Gastrocnemius medialis (tissue), 4 donors: ENCODE measurements at regions not wholly inside any gene's neighbourhood (a gene's known extent, or its start where the extent isn't known, plus 50 kb on each side); places are given as distances from the start of the nearest gene placed in this dataset.

Source experiments
- ATAC-seq, 2 donors: fragments of 150-250 bp; one replicate each; pipeline ENCODE4 v1.9.1; 2016
- DNase-seq, 2 donors: peaks; one replicate each; pipeline ENCODE4 v3.0.0-alpha.2; 2019
- H3K27ac ChIP-seq, 4 donors: fragments of 200-600 bp; sonication (generic); 1 replicate in 1 of 4; 2 replicates in 3 of 4; pipeline ENCODE4 v1.5.1; 2016 to 2018; ENCODE audit warnings: mild to moderate bottlenecking in 2 of 4, moderate library complexity in 1 of 4
- H3K27me3 ChIP-seq, 3 donors: fragments of 200-600 bp; sonication (generic) in 2 of 3; 1 replicate in 1 of 3; 2 replicates in 2 of 3; pipeline versions ENCODE4 v1.5.1 to v1.6.0; 2016 to 2019; ENCODE audit warnings: mild to moderate bottlenecking in 1 of 3, moderate library complexity in 1 of 3
- H3K36me3 ChIP-seq, 2 donors: fragments of 200-600 bp; sonication (generic) in 1 of 2; one replicate each; pipeline ENCODE4 v1.5.1; 2017 to 2018
- H3K4me1 ChIP-seq, 2 donors: fragments of 200-600 bp; sonication (generic) in 1 of 2; one replicate each; pipeline ENCODE4 v1.5.1; 2016 to 2017; ENCODE audit warnings: mild to moderate bottlenecking in 2 of 2
- H3K4me3 ChIP-seq, 4 donors: fragments of 200-600 bp; sonication (generic) in 3 of 4; 1 replicate in 1 of 4; 2 replicates in 3 of 4; pipeline ENCODE4 v1.5.1; 2016 to 2019; ENCODE audit warnings: mild to moderate bottlenecking in 2 of 4
- H3K9me3 ChIP-seq, 3 donors: fragments of 200-600 bp; sonication (generic) in 2 of 3; 1 replicate in 1 of 3; 2 replicates in 2 of 3; pipeline ENCODE4 v1.5.1; 2016 to 2019
- POLR2A ChIP-seq, 2 donors: fragments of 450-650 bp; IDR thresholded peaks; one replicate each; pipeline ENCODE4 v1.6.1; 2017; ENCODE audit warnings: antibody characterized with exemption in 2 of 2, mild to moderate bottlenecking in 2 of 2, moderate library complexity in 2 of 2
- in situ Hi-C, 4 donors: fragments of 200-750 bp; cut with MboI; loops; one replicate each; pipeline versions ENCODE4 v1.15.0 to v1.8.0; 2017; ENCODE audit warnings: low sequenced_read_pairs in 4 of 4
- intact Hi-C: fragments of 100-400 bp; cut with DNase I; formaldehyde crosslinking; loops from one replicate; pipeline ENCODE4 v1.15.1; 2023; ENCODE audit warnings: low total_unique reads
- TF ChIP-seq, protein P1 (sequence below), 5 experiments: fragments of 450-650 bp in 3 of 5; fragments of 200-600 bp in 2 of 5; sonication (generic) in 2 of 5; IDR thresholded peaks in 4 of 5; conservative IDR thresholded peaks in 1 of 5; 1 replicate in 4 of 5; 2 replicates in 1 of 5; pipeline ENCODE4 v1.5.1; 2016 to 2019; ENCODE audit warnings: antibody characterized with exemption in 5 of 5, mild to moderate bottlenecking in 3 of 5, moderate library complexity in 3 of 5

DNA sequence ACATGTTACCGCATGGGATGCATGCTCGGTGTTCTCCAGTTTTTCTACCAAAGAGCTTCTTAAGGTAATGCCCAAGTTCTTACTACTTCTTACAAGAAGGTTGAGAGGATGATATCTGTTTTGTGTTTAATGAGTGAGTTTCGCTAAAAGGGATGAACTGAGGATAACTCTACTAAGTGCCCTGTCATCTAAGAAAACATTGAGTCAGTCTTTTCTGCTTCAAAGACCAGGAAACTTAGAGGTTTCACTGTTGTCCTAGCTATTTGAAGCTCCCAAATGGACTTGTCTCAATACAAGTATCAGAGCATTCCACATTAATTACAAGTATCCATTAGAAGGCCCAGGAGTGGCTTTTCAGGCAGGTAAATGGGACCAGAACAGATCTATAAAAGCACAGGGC, 296.2 kb downstream of the KBTBD8 start:
- ATAC-seq, result no peak

DNA sequence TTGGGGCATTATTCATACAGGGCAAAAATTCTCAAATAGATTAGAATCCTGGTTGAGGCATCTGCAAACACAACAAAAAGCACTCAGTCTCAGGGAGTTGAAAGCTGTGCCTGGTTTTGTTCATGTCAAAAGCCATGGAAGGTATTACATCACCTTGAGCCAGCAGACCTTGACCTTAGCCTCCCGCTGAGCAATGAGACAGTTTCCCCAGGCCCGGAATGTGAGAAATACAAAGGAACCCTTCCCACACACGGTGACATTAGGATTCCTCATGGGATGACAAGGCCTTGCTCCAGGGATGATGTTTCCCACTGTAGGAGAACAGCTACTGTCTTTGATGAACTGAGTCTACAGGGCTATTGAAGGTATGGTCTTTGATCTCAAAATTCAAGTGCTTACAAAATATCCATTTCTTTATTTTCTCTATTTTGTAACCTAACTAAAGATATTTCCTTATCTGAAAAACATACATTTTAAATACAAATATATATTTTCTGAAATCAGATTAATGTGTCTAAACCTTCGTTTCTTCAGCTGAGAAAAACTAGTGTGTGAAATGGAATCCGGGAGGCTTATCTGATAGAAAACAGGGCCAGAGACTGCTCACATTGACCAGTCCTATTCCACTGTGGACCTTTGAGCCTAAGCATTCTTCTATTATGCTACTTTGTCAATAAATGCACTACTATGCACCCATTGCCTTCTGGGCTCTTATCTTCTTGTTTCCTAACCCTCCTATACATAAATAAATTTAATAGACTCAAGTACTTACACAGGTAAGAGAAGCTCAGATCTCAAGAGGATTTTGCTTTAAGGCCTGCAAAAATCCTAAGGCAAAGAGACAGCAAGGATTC, 298.2 kb downstream of the KBTBD8 start:
- no peaks in the 10 kb centered on the region for H3K9me3 ChIP-seq
- in situ Hi-C loops (no loop called here), intact Hi-C loops (no loop called here)
- TF ChIP-seq, protein P1, sequence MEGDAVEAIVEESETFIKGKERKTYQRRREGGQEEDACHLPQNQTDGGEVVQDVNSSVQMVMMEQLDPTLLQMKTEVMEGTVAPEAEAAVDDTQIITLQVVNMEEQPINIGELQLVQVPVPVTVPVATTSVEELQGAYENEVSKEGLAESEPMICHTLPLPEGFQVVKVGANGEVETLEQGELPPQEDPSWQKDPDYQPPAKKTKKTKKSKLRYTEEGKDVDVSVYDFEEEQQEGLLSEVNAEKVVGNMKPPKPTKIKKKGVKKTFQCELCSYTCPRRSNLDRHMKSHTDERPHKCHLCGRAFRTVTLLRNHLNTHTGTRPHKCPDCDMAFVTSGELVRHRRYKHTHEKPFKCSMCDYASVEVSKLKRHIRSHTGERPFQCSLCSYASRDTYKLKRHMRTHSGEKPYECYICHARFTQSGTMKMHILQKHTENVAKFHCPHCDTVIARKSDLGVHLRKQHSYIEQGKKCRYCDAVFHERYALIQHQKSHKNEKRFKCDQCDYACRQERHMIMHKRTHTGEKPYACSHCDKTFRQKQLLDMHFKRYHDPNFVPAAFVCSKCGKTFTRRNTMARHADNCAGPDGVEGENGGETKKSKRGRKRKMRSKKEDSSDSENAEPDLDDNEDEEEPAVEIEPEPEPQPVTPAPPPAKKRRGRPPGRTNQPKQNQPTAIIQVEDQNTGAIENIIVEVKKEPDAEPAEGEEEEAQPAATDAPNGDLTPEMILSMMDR (IDR thresholded peaks at IDR 0.05 in 4 of 5, conservative IDR thresholded peaks at IDR 0.05 in 1 of 5), result no peak
- no peak for TF ChIP-seq POLR2A (IDR thresholded peaks at IDR 0.05)
- H3K27me3 ChIP-seq, result no peaks in the 10 kb centered on the region
- no peak overlapping the region for H3K27ac ChIP-seq
- ATAC-seq, result no peak
- no peaks in the 10 kb centered on the region for H3K36me3 ChIP-seq
- no peaks in the 10 kb centered on the region for H3K4me1 ChIP-seq
- no peak for DNase-seq
- H3K4me3 ChIP-seq, result no peak overlapping the region

More for the DNA sequence above, 296.2 kb downstream of the KBTBD8 start:
- Histone ChIP-seq H3K9me3 (no peaks in the 10 kb centered on the region), H3K27ac (no peak overlapping the region), H3K4me3 (no peak overlapping the region), H3K4me1 (peaks cover 5 to 11% of the 10 kb centered on the region in 2 donors), H3K27me3 (no peaks in the 10 kb centered on the region), H3K36me3 (no peaks in the 10 kb centered on the region)
- no peak for DNase-seq
- intact Hi-C loops, result no loop called here
- TF ChIP-seq POLR2A (IDR thresholded peaks at IDR 0.05), result no peak
- TF ChIP-seq, protein P1 (IDR thresholded peaks at IDR 0.05 in 4 of 5, conservative IDR thresholded peaks at IDR 0.05 in 1 of 5), result no peak
- in situ Hi-C loops, result no loop called here

DNA sequence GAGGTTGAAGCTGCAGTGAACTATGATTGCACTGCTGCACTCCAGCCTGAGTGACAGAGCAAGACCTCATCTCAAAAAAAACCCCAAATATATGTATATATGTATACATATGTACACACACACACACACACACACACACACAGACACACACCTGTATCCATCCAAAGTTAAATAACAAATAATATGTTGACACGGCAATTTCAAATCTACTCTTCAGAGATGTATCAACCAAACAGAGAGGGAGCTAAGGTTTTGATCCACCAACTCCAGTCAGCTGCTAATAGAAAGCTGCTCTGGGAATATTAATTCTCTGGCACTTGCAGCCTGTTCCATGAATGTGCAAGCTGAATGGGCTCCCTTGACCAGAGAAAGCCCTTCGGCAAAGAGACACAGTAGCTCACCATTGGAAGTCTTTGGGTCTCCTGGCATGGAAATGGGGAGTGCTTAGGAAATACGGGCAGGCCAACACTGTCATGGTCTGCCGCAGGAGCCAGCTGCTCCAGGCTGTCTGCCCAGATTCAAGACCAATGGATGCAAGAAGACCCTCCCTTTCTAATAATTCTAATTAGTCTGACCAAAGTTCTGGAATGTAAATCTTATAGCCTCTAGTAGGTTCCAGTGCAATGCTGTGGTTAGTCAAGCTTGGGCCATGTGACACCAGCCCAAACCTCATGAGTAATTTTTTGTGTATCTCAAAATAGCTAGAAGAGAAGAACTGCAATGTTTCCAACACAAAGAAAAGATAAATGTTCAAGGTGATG, 299.8 kb downstream of the KBTBD8 start:
- Histone ChIP-seq H3K36me3 (no peaks in the 10 kb centered on the region), H3K4me3 (no peak overlapping the region), H3K27me3 (no peaks in the 10 kb centered on the region), H3K4me1 (no peaks in the 10 kb centered on the region), H3K27ac (no peak overlapping the region), H3K9me3 (no peaks in the 10 kb centered on the region)
- in situ Hi-C loops, result no loop called here
- ATAC-seq (no peak), DNase-seq (no peak)
- intact Hi-C loops, result no loop called here
- TF ChIP-seq, protein P1 (IDR thresholded peaks at IDR 0.05 in 4 of 5, conservative IDR thresholded peaks at IDR 0.05 in 1 of 5), result no peak
- TF ChIP-seq POLR2A (IDR thresholded peaks at IDR 0.05), result no peak

- DNase-seq (no peak), ATAC-seq (no peak)
- no peaks in the 10 kb centered on the region for H3K27me3 ChIP-seq
- H3K36me3 ChIP-seq, result no peaks in the 10 kb centered on the region
- in situ Hi-C loops (no loop called here), intact Hi-C loops (no loop called here)
- no peaks in the 10 kb centered on the region for H3K9me3 ChIP-seq
- no peak overlapping the region for H3K4me3 ChIP-seq
- no peak overlapping the region for H3K27ac ChIP-seq
- TF ChIP-seq, protein P1 (IDR thresholded peaks at IDR 0.05 in 4 of 5, conservative IDR thresholded peaks at IDR 0.05 in 1 of 5), result no peak
- no peak for TF ChIP-seq POLR2A (IDR thresholded peaks at IDR 0.05)
- no peaks in the 10 kb centered on the region for H3K4me1 ChIP-seq
These were observed 303.4 kb downstream of the KBTBD8 start for GRCh38 chr3:67301556-67301955.
